Astrocyte (in vitro differentiated cells and primary cell): ENCODE measurements at regions not wholly inside any gene's neighbourhood (a gene's known extent, or its start where the extent isn't known, plus 50 kb on each side); places are given as distances from the start of the nearest gene placed in this dataset.

Experiments
- DNase-seq: peaks from one replicate; pipeline ENCODE4 v3.0.0-alpha.2; 2010; ENCODE audit warnings: low read depth
- FAIRE-seq: peaks from 2 replicates; lab custom pipeline; 2011; peaks lifted over from hg19 to GRCh38; lab: Jason Lieb, UNC
- H2AFZ ChIP-seq: 2 replicates; pipeline ENCODE4 v1.6.0; 2012; ENCODE audit warnings: low read depth, low read length, inconsistent platforms
- H3K27ac ChIP-seq: 2 replicates; pipeline ENCODE4 v1.5.1; 2011; ENCODE audit warnings: low read depth, low read length, inconsistent platforms
- H3K27me3 ChIP-seq: 2 replicates; pipeline ENCODE4 v1.6.0; 2011; ENCODE audit warnings: low read length, inconsistent platforms; ENCODE audit not compliant: insufficient read depth
- H3K36me3 ChIP-seq: 2 replicates; pipeline ENCODE4 v1.5.1; 2011; ENCODE audit warnings: low read length, inconsistent platforms; ENCODE audit not compliant: insufficient read depth
- H3K4me1 ChIP-seq: 2 replicates; pipeline ENCODE4 v1.5.1; 2011; ENCODE audit warnings: low read length, inconsistent platforms; ENCODE audit not compliant: insufficient read depth
- H3K4me2 ChIP-seq: 2 replicates; pipeline ENCODE4 v1.6.0; 2012; ENCODE audit warnings: low read length, inconsistent platforms
- H3K4me3 ChIP-seq: 2 replicates; pipeline ENCODE4 v1.5.1; 2011; ENCODE audit warnings: low read depth, mild to moderate bottlenecking, low read length, inconsistent platforms; ENCODE audit not compliant: insufficient read depth
- H3K79me2 ChIP-seq: 2 replicates; pipeline ENCODE4 v1.6.0; 2012; ENCODE audit warnings: mild to moderate bottlenecking, low read length, inconsistent platforms; ENCODE audit not compliant: insufficient read depth
- H3K9ac ChIP-seq: 2 replicates; pipeline ENCODE4 v1.6.0; 2012; ENCODE audit warnings: mild to moderate bottlenecking, low read length, inconsistent platforms
- H3K9me3 ChIP-seq: 2 replicates; pipeline ENCODE4 v1.5.1; 2012; ENCODE audit warnings: low read depth, mild to moderate bottlenecking, low read length, inconsistent platforms; ENCODE audit not compliant: insufficient read depth
- H4K20me1 ChIP-seq: 2 replicates; pipeline ENCODE4 v1.6.0; 2012; ENCODE audit warnings: low read length, inconsistent platforms; ENCODE audit not compliant: insufficient read depth
- H3K27ac Mint-ChIP-seq: one replicate; pipeline ENCODE4 v1.8.0; 2021; ENCODE audit warnings: mild to moderate bottlenecking, mixed read lengths; ENCODE audit not compliant: unreplicated experiment
- H3K27me3 Mint-ChIP-seq: one replicate; pipeline ENCODE4 v1.8.0; 2021; ENCODE audit warnings: low read depth, mixed read lengths; ENCODE audit not compliant: unreplicated experiment
- H3K36me3 Mint-ChIP-seq: one replicate; pipeline ENCODE4 v1.8.0; 2021; ENCODE audit warnings: low read depth, mixed read lengths; ENCODE audit not compliant: unreplicated experiment
- H3K4me1 Mint-ChIP-seq: one replicate; pipeline ENCODE4 v1.8.0; 2021; ENCODE audit warnings: low read depth, mixed read lengths; ENCODE audit not compliant: unreplicated experiment
- H3K4me3 Mint-ChIP-seq: one replicate; pipeline ENCODE4 v1.8.0; 2021; ENCODE audit warnings: mild to moderate bottlenecking, moderate library complexity, mixed read lengths; ENCODE audit not compliant: unreplicated experiment
- H3K9me3 Mint-ChIP-seq: one replicate; pipeline ENCODE4 v1.8.0; 2021; ENCODE audit warnings: mild to moderate bottlenecking, mixed read lengths; ENCODE audit not compliant: unreplicated experiment
- EZH2 ChIP-seq: IDR thresholded peaks from 2 replicates; pipeline ENCODE4 v1.6.1; 2012; ENCODE audit warnings: mild to moderate bottlenecking, low read length, inconsistent platforms; ENCODE audit not compliant: insufficient read depth
- TF ChIP-seq, protein P1 (sequence below): IDR thresholded peaks from 2 replicates; pipeline ENCODE4 v1.5.1; 2011; ENCODE audit warnings: low read depth, mild to moderate bottlenecking, inconsistent platforms, low read length, moderate library complexity; ENCODE audit not compliant: insufficient read depth

DNA sequence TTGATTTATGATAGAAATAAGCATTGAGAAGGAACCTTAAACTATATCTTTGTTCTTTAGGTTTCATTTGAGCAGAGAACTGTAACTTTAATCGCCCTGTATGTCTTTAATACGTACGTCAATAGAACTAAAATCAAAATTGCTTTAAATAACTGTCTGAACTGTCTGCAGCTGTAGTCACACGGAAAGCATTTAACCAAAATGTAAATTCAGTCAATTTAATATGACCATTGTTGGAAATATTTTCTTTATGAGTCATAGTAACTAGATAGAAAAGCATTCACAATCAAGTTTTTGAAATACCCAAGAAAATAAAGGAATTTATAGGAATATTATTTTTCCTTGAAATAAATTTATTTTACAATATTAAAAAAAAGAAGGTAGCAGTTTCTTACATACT, 157.1 kb upstream of the CDH6 start:
- FAIRE-seq, result no peak
- DNase-seq, result peak; percentile 76
- H3K27ac Mint-ChIP-seq, result no peak overlapping the region

DNA sequence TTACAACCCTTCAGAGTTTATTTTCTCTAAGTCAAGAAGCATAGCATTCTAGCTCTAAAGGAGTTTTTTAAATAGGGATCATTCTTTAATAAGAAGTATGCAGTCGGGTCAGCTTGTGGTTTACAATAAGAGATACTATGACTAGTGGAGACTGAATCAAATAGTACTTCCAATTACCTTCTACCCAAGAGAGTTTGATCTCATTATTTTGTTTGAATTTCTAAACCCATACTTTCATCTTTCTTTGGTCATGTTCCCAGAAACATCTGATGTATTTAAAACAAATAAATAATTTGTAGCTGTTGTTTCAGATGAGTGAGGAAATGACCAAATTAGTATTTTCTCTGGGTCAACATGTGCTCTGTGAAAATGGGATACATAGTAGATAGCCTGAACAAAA, 160.2 kb upstream of the CDH6 start:
- Histone ChIP-seq H3K4me1 (peaks cover 12% of the 10 kb centered on the region), H3K36me3 (no peaks in the 10 kb centered on the region), H3K4me2 (no peak overlapping the region), H3K4me3 (no peak overlapping the region), H3K9ac (no peak overlapping the region), H3K9me3 (no peaks in the 10 kb centered on the region), H3K27me3 (no peaks in the 10 kb centered on the region), H3K27ac (no peak overlapping the region), H3K79me2 (no peaks in the 10 kb centered on the region), H4K20me1 (no peaks in the 10 kb centered on the region), H2AFZ (no peak overlapping the region)
- DNase-seq, result peak; percentile 79
- Mint-ChIP-seq H3K36me3 (peaks cover 1% of the 10 kb centered on the region), H3K27me3 (no peaks in the 10 kb centered on the region), H3K4me1 (peaks cover 13% of the 10 kb centered on the region), H3K9me3 (no peaks in the 10 kb centered on the region), H3K27ac (peak overlapping the region; percentile 23), H3K4me3 (no peak overlapping the region)
- no peak for FAIRE-seq
- TF ChIP-seq, protein P1, sequence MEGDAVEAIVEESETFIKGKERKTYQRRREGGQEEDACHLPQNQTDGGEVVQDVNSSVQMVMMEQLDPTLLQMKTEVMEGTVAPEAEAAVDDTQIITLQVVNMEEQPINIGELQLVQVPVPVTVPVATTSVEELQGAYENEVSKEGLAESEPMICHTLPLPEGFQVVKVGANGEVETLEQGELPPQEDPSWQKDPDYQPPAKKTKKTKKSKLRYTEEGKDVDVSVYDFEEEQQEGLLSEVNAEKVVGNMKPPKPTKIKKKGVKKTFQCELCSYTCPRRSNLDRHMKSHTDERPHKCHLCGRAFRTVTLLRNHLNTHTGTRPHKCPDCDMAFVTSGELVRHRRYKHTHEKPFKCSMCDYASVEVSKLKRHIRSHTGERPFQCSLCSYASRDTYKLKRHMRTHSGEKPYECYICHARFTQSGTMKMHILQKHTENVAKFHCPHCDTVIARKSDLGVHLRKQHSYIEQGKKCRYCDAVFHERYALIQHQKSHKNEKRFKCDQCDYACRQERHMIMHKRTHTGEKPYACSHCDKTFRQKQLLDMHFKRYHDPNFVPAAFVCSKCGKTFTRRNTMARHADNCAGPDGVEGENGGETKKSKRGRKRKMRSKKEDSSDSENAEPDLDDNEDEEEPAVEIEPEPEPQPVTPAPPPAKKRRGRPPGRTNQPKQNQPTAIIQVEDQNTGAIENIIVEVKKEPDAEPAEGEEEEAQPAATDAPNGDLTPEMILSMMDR, result no peak
- no peak for TF ChIP-seq EZH2

More for the DNA sequence above, 157.1 kb upstream of the CDH6 start:
- TF ChIP-seq EZH2, result no peak
- TF ChIP-seq, protein P1, result no peak
- H3K4me1 ChIP-seq, result peaks cover 12% of the 10 kb centered on the region
- Mint-ChIP-seq H3K4me1 (peaks cover 13% of the 10 kb centered on the region), H3K27me3 (no peaks in the 10 kb centered on the region), H3K9me3 (peaks cover 17% of the 10 kb centered on the region), H3K36me3 (no peaks in the 10 kb centered on the region), H3K4me3 (no peak overlapping the region)
- peak overlapping the region; percentile 64 for H3K27ac ChIP-seq
- no peak overlapping the region for H3K4me3 ChIP-seq
- peak overlapping the region; percentile 44 for H3K9ac ChIP-seq
- H3K27me3 ChIP-seq, result no peaks in the 10 kb centered on the region
- no peaks in the 10 kb centered on the region for H3K36me3 ChIP-seq
- H3K9me3 ChIP-seq, result no peaks in the 10 kb centered on the region
- H4K20me1 ChIP-seq, result no peaks in the 10 kb centered on the region
- H2AFZ ChIP-seq, result no peak overlapping the region
- H3K4me2 ChIP-seq, result peak overlapping the region; percentile 77
- no peaks in the 10 kb centered on the region for H3K79me2 ChIP-seq

DNA sequence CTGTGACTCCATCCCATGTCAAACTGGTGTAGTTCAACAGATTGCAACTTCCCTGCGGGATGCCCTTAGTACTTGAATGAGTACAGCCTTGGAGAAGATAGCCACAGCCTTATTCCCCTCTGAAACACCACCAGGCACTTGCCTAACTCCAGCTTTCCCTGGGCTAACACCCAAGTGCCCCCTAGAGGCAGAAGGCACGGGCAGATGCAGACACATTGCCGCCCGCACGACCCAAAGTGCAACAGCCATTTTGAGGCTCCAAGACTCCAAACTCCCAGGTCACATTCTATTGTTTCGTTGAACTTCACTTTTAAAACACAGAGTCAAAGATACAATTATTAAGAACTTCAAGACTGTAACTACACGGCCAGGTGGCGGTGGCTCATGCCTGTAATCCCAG, 163.6 kb upstream of the CDH6 start:
- Mint-ChIP-seq H3K27me3 (no peaks in the 10 kb centered on the region), H3K36me3 (peaks cover 1% of the 10 kb centered on the region), H3K9me3 (no peaks in the 10 kb centered on the region), H3K4me3 (no peak overlapping the region), H3K27ac (no peak overlapping the region), H3K4me1 (peaks cover 7% of the 10 kb centered on the region)
- Histone ChIP-seq H3K4me1 (no peaks in the 10 kb centered on the region), H3K27ac (no peak overlapping the region), H3K36me3 (no peaks in the 10 kb centered on the region), H3K79me2 (no peaks in the 10 kb centered on the region), H2AFZ (no peak overlapping the region), H4K20me1 (no peaks in the 10 kb centered on the region), H3K9ac (no peak overlapping the region), H3K27me3 (no peaks in the 10 kb centered on the region), H3K4me3 (no peak overlapping the region), H3K9me3 (no peaks in the 10 kb centered on the region), H3K4me2 (no peak overlapping the region)
- DNase-seq (no peak), FAIRE-seq (no peak)
- TF ChIP-seq, protein P1, result no peak
- no peak for TF ChIP-seq EZH2
